Fibroblast of lung (primary cell): ENCODE measurements at regions not wholly inside any gene's neighbourhood (a gene's known extent, or its start where the extent isn't known, plus 50 kb on each side); places are given as distances from the start of the nearest gene placed in this dataset.

Experiments
- CTCF ChIP-seq, 2 donors: IDR thresholded peaks in 1 of 2; conservative IDR thresholded peaks in 1 of 2; 1 replicate in 1 of 2; 2 replicates in 1 of 2; pipeline ENCODE4 v1.5.1; 2011 to 2012; ENCODE audit warnings: low read length in 2 of 2, control low read depth in 1 of 2, inconsistent platforms in 1 of 2, low read depth in 1 of 2, mild to moderate bottlenecking in 1 of 2
- EZH2 ChIP-seq: IDR thresholded peaks from 2 replicates; pipeline ENCODE4 v1.5.1; 2012; ENCODE audit warnings: low read length, control low read depth, mild to moderate bottlenecking; ENCODE audit errors: missing control alignments

- TF ChIP-seq CTCF (conservative IDR thresholded peaks at IDR 0.05 in 1 of 2, IDR thresholded peaks at IDR 0.05 in 1 of 2; ENCODE audit: low read depth in 1 of 2, low read length in 2 of 2) (no peak), EZH2 (no peak)
Measured at GRCh38 chr16:77511053-77511452, 76.2 kb upstream of the ADAMTS18 start.
